HG02973 (cell line): ENCODE measurements at regions not wholly inside any gene's neighbourhood (a gene's known extent, or its start where the extent isn't known, plus 50 kb on each side); places are given as distances from the start of the nearest gene placed in this dataset.

Source experiments
- ATAC-seq: cut with Tn5 transposase; IDR thresholded peaks from one replicate; pipeline ENCODE4 v1.9.1; 2021; ENCODE audit warnings: moderate library complexity; ENCODE audit not compliant: unreplicated experiment

- ATAC-seq = no peak
Observed at GRCh38 chr1:88265606-88266005, 418.5 kb upstream of the PKN2 start.

- no peak for ATAC-seq
Observed at GRCh38 chr1:88266051-88266450, 418.0 kb upstream of the PKN2 start.

GRCh38 chr1:88272216-88272615 is 411.9 kb upstream of the PKN2 start:
- ATAC-seq = no peak

- no peak for ATAC-seq
Observed at GRCh38 chr1:88274431-88274830, 409.6 kb upstream of the PKN2 start.

GRCh38 chr1:88275259-88275862 is 408.7 kb upstream of the PKN2 start:
- ATAC-seq = no peak

GRCh38 chr1:88276163-88276562 is 407.9 kb upstream of the PKN2 start:
- ATAC-seq = no peak

GRCh38 chr1:88284066-88284465 is 400.0 kb upstream of the PKN2 start:
- ATAC-seq = no peak

GRCh38 chr1:88284666-88285366 is 399.3 kb upstream of the PKN2 start:
- ATAC-seq = no peak

GRCh38 chr1:88286716-88287115 is 397.4 kb upstream of the PKN2 start:
- no peak for ATAC-seq

GRCh38 chr1:88288571-88288970 is 395.5 kb upstream of the PKN2 start:
- ATAC-seq = no peak

GRCh38 chr1:88289401-88290102 is 394.5 kb upstream of the PKN2 start:
- ATAC-seq = no peak

GRCh38 chr1:88291611-88292354 is 392.3 kb upstream of the PKN2 start:
- no peak for ATAC-seq

- no peak for ATAC-seq
Observed at GRCh38 chr1:88293691-88294190, 390.3 kb upstream of the PKN2 start.

GRCh38 chr1:88296227-88296626 is 387.8 kb upstream of the PKN2 start:
- ATAC-seq = no peak

GRCh38 chr1:88296642-88297041 is 387.4 kb upstream of the PKN2 start:
- no peak for ATAC-seq

GRCh38 chr1:88298506-88298905 is 385.6 kb upstream of the PKN2 start:
- ATAC-seq = no peak

GRCh38 chr1:88300752-88301263 is 383.3 kb upstream of the PKN2 start:
- no peak for ATAC-seq

GRCh38 chr1:88302843-88303486 is 381.1 kb upstream of the PKN2 start:
- no peak for ATAC-seq

GRCh38 chr1:88311265-88311664 is 372.8 kb upstream of the PKN2 start:
- no peak for ATAC-seq

- ATAC-seq = no peak
Observed at GRCh38 chr1:88311907-88312306, 372.2 kb upstream of the PKN2 start.

GRCh38 chr1:88317396-88317795 is 366.7 kb upstream of the PKN2 start:
- ATAC-seq = no peak
